ENCODE measurements at regions not wholly inside any gene's neighbourhood (a gene's known extent, or its start where the extent isn't known, plus 50 kb on each side); places are given as distances from the start of the nearest gene placed in this dataset.
"Not testable (repeated sequence)": the region's sequence is repeated elsewhere in the genome, so short reads cannot be mapped to it uniquely, and the experiment has no call there.

- no peak for DNase-seq
Measured at GRCh38 chr2:47964277-47964676, 58.0 kb upstream of the FBXO11 start.

- DNase-seq: no peak
Measured at GRCh38 chr2:47964722-47965434, 58.6 kb upstream of the FBXO11 start.

- DNase-seq: not testable (repeated sequence)
Measured at GRCh38 chr2:47976728-47977127, 70.4 kb upstream of the FBXO11 start.

- DNase-seq: no peak
Measured at GRCh38 chr2:47984041-47984440, 77.7 kb upstream of the FBXO11 start.

GRCh38 chr2:47990503-47990902 is 84.2 kb upstream of the FBXO11 start:
- DNase-seq: no peak

GRCh38 chr2:47992671-47993070 is 86.4 kb upstream of the FBXO11 start:
- no peak for DNase-seq

GRCh38 chr2:47996808-47997207 is 90.5 kb upstream of the FBXO11 start:
- DNase-seq: no peak

- no peak for DNase-seq
Measured at GRCh38 chr2:47999512-47999911, 93.2 kb upstream of the FBXO11 start.

GRCh38 chr2:48001498-48001897 is 95.2 kb upstream of the FBXO11 start:
- no peak for DNase-seq

- no peak for DNase-seq
Measured at GRCh38 chr2:48006094-48006493, 99.8 kb upstream of the FBXO11 start.

GRCh38 chr2:48007699-48008268 is 101.5 kb upstream of the FBXO11 start:
- no peak for DNase-seq

- no peak for DNase-seq
Measured at GRCh38 chr2:48009256-48009655, 103.0 kb upstream of the FBXO11 start.

GRCh38 chr2:48015421-48015820 is 109.1 kb upstream of the FBXO11 start:
- no peak for DNase-seq

- no peak for DNase-seq
Measured at GRCh38 chr2:48016225-48017019, 110.1 kb upstream of the FBXO11 start.

GRCh38 chr2:48017136-48017535 is 110.8 kb upstream of the FBXO11 start:
- no peak for DNase-seq

GRCh38 chr2:48018480-48018879 is 112.2 kb upstream of the FBXO11 start:
- no peak for DNase-seq

- no peak for DNase-seq
Measured at GRCh38 chr2:48026865-48027264, 120.6 kb upstream of the FBXO11 start.

- no peak for DNase-seq
Measured at GRCh38 chr2:48032765-48033164, 126.5 kb upstream of the FBXO11 start.

- no peak for DNase-seq
Measured at GRCh38 chr2:48034295-48034694, 128.0 kb upstream of the FBXO11 start.

- DNase-seq: no peak
Measured at GRCh38 chr2:48036312-48036711, 130.0 kb upstream of the FBXO11 start.

GRCh38 chr2:48039209-48039990 is 133.1 kb upstream of the FBXO11 start:
- DNase-seq: no peak

GRCh38 chr2:48043131-48043700 is 136.9 kb upstream of the FBXO11 start:
- DNase-seq: no peak

- DNase-seq: no peak
Measured at GRCh38 chr2:48043746-48044145, 137.4 kb upstream of the FBXO11 start.

Measured in femur (tissue), 1 donor.